ENCODE measurements at regions not wholly inside any gene's neighbourhood (a gene's known extent, or its start where the extent isn't known, plus 50 kb on each side); places are given as distances from the start of the nearest gene placed in this dataset.
"Not testable (repeated sequence)": the region's sequence is repeated elsewhere in the genome, so short reads cannot be mapped to it uniquely, and the experiment has no call there.

DNA sequence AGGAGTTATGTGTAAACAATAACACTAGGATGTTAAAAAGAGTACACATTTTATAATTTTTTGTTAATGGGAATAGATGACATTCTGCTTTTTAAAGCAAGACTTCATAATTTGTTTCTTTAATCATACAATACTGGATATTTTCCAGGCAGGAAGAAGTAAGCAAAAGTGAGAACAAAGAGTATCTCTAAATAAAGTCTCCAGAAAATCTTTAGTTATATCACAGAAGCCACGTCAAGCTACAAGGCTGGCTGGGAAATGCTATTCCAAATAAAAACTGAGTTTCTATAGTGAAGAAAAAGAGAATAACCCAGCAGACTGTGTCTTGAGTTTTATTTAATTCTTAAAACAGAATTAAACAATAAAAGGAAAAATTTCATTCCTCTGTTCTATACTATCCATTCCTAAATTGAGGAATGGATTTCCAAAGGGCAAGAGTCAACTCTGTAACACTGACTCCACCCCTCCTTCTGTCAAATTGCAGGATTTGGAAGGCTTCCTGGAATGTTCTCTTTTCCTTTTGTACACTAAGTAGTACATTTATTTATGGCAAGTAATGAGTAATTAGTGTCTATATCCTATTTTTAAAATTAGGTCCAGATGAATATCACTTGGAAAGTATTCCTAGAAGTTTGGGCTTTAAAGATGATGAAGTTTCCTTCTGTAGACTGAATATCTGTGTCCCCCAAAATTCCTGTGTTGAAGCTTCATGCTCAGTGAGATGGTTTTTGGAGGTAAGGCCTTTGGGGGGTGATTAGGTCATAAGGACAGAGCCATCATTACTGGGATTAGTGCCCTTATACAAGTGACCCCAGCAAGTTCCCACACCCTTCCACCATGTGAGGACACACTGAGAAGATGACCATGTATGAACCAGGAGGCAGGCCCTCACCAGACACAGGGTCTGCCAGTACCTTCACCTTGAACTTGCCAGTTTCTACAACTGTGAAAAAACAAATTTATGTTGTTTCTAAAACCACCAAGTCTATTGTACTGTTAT, 290.9 kb downstream of the CRPPA start:
- no peak for DNase-seq

GRCh38 chr7:16129431-16130110, 291.8 kb downstream of the CRPPA start:
- DNase-seq, result no peak

- no peak for DNase-seq
Observed at GRCh38 chr7:16123117-16123770, 298.1 kb downstream of the CRPPA start.

DNA sequence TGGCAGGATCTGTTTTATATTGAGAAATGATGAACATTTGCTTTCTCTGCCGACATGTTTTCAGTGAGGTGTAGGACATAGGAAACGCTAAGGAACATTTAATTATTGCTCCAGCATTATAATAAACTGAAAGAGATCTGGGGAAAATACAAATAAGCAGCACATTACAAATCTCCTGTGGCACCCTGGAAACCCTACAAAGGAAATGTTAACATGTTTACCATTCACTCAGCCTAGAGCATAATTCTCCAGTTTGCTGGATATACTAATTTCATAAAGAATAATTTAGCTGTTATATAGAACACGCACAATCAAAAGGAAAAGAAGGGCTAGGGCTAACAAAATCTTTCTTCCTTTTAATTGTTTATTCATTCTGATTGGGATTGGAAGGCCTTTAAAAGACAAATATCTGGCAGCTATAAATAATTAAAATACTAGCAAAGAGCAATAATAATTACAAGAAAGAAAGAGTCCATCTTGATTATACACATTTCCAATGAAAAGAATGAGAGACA, 299.4 kb downstream of the CRPPA start:
- DNase-seq, result no peak

GRCh38 chr7:16115374-16115773, 306.0 kb downstream of the CRPPA start:
- DNase-seq, result no peak

GRCh38 chr7:16114633-16115032, 306.7 kb downstream of the CRPPA start:
- peak; percentile 59 for DNase-seq

DNA sequence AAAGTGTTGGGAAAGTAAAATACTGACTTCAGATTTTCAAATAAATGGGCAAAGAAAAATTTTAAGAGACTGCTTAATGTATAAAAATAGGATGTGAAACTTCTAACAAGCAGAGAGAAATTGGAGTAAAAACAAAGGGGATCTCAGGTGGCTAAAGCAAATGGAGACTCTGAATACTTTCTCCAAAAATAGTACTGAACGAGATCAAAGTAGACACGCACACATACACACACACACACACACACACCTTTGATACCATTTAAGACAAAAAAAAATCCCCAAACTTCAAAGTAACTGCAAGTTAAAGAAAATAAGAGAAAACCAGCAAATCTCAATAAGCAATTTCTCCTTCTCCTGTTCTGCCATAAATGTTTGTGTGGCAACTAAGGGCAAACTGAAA, 307.3 kb downstream of the CRPPA start:
- DNase-seq, result no peak

DNA sequence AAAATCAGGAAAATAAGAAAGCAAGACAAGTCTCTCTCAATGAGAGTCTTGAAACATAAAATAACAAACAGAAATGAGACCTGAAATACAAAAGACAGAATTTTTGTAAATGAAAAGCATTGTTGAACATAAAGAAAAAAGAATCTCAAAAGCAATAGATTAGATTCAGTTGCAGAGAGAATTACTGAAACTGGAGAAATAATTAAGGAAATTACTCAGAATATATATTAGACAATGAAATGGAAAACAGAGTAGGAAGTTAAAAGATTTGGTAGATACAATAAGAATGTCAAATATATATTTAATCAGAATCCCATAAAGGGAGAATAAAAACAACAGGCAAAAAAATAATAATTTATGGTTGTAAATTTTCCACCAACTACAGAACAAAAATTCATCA, 308.3 kb downstream of the CRPPA start:
- DNase-seq, result no peak

DNA sequence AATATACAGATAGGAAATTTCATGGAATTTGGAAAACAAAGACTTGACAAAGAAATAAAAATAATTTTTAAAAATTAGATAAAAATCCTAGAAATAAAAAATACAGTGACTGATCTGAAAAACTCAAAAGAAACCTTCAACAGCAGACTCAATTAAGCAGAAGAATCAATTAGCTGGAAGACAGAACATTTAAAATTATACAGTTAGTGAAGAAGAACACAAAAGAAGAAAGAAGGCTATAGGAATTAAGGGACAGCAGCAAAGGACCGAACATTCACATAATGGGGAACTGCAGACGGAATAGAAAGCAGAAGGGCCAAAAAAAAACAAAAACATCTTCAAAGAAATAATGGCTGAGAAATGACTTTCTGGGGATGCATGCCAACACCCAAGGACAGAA, 314.5 kb downstream of the CRPPA start:
- DNase-seq, result no peak

GRCh38 chr7:16106300-16106699, 315.0 kb downstream of the CRPPA start:
- no peak for DNase-seq

DNA sequence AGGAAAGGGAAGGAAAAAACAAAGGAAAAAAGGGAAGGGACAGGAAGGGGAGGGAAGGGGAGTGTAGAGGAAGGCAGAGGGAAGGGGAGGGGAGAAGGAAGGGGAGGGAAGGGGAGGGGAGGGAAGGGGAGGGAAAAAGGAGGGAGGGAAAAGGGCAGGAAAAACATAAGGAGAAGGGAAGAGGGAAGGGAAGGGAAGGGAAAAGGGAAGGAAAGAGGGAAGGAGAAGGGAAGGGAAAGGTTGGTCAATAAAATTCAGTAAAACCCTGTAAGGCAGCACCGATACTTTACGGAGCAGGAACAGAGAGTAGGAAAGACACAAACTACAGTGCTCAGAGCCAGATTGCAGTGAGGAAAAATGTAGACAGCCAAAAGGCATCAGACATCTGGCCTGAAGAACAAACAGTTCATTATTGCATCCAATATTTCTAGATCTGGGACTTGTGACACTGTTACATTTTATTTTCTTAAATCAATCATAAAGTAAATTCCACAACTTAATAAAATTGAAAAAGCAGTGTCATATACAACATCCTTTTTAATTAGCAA, 322.0 kb downstream of the CRPPA start:
- no peak for DNase-seq

- DNase-seq, result peak; percentile 58
Observed at GRCh38 chr7:16098585-16099179, 322.7 kb downstream of the CRPPA start.

- DNase-seq, result no peak
Observed at GRCh38 chr7:16098058-16098457, 323.3 kb downstream of the CRPPA start.

DNA sequence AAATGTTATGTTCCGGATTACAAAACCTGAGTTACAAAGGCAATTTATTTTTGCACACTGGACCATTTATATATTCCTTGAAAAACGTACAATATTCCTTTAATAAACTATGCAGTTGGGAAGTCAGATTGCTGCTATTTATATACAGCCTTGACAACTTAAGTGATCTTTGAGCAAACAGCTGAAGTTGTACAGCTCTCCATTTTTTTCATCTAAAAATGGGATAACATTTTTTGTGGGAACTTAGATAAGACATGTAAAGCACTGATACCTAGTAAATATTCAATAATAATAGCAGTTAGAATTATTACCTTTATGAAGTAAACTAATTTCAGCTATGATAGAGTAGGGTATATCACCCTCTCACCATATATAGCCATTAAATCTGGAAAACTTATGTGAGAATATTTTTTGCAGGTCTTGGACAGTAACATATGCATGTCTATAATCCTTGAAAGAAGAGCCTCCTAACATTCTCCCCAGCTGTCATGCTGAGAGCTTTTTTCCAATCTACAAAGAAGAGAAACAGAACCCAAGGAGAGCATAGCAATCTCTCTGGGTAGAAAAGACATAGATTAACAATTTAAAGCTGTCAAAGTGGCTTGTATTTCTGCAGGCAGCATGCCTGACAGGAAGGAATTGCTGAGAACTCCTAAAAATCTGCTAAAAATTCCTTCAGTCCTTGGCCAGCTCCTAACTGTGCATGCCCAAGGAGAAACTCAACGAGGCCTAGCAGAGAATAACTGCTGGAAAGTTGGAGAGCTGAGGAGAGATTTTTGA, 326.0 kb downstream of the CRPPA start:
- DNase-seq, result no peak

GRCh38 chr7:16094651-16095050, 326.7 kb downstream of the CRPPA start:
- DNase-seq, result no peak

DNA sequence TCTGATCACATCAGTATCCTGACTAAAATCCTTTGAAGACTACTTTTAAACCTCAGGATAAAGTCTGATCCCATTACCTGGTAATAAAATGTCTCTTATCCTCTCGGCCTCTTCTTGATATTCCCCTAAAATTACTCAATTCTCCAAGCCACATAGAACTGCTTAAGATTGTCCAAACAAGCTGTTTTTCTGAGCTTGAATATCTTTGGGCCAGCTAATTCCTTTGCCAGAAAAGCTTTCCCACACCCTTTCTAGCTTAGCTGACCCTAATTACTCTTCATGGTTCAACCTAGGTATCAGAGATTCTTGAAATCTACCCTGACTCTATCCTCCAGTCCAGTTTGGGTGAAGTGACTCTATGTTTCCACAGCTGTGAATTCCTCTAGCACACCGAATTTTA, 328.6 kb downstream of the CRPPA start:
- DNase-seq, result no peak

GRCh38 chr7:16091701-16092310, 329.5 kb downstream of the CRPPA start:
- no peak for DNase-seq

DNA sequence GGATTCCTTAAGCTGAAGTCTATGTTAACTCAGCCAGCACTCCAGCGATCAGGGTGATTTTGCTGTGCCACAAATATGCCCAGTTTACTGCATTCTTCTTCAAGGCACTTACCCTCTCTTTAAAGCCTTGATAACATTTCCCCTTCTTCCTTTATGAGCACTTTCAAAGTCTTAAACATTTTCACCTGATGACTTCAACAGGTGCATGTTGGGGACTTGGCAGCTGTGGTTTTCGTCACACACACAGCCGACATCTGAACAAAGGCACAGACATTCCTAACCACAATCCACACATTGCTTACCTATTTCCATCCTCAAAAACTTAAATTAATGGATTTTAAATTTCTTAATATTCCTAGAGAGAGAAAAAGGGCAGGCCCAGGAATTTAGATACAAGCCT, 331.5 kb downstream of the CRPPA start:
- no peak for DNase-seq

DNA sequence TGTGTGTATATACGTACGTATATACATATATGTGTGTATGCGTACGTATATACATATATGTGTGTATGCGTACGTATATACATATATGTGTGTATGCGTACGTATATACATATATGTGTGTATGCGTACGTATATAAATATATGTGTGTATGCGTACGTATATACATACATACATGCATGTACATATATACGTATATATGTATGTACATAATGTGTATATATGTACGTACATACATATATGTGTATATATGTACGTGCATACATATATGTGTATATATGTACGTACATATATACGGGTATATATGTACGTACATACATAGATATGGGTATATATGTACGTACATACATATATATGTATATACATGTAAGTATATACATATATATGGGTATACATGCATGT, 332.1 kb downstream of the CRPPA start:
- no peak for DNase-seq

DNA sequence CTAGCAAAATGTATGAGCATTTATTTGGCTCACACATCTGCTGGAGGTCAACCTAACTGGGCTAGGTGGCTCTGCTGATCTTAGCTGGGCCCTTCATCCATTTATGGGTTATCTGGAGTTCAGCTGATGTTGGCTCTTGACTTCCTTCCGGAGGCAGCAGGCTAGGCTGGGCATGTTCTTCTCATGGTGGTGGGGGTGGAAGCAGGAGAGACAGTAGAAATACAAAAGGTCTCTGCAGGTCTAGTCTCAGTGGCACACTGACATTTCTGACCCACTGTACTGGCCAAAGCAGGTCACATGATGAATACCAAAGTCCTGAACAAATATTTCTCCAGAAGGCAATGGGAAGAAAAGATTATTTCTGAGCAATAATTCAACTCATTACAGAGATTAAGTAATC, 334.6 kb downstream of the CRPPA start:
- DNase-seq, result no peak

DNA sequence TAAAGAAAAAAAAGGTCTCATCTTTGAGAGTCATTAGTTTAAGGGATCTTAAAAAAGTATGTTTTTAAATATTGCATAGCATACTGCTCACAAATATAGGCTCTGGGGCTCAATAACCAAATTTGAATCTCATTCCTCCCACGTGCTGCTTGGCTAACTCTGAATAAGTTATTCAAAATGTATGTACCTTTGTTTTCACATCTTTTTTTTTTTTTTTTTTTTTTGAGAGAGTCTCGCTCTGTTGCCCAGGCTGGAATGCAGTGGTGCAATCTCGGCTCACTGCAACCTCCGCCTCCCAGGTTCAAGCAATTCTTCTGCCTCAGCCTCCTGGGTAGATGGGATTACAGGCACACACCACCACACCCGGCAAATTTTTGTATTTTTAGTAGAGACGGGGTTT, 335.6 kb downstream of the CRPPA start:
- not testable (repeated sequence) for DNase-seq

Measured in hematopoietic multipotent progenitor cell treated with erythropoietin and hydrocortisone succinate and interleukin-3 and kit ligand, for 6 days (in vitro differentiated cells).